HG02943 (cell line): ENCODE measurements at regions not wholly inside any gene's neighbourhood (a gene's known extent, or its start where the extent isn't known, plus 50 kb on each side); places are given as distances from the start of the nearest gene placed in this dataset.

ENCODE experiments used
- ATAC-seq: cut with Tn5 transposase; IDR thresholded peaks from one replicate; pipeline ENCODE4 v1.9.1; 2021; ENCODE audit warnings: mild to moderate bottlenecking, low read depth, moderate library complexity; ENCODE audit not compliant: unreplicated experiment

DNA sequence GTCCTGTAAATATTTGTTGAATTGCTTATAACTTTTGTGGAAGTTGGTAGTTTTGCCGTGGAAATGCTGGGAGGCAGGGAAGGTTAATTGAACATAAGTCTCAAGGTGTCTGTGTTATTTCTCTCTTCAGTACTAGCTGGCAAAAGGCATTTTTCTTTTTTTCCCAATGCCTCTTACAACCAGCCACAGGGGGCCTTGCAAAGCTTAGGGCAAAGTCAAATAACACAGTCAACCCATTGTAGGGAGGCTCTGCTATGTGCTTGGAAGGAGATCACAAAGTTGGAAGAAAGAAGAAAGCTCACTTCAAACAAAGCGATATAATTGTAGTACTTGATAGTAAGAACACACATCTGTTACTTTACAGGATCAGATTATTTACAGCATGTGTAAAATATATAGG lies 802.6 kb downstream of the PDHA2 start:
- ATAC-seq, result no peak

DNA sequence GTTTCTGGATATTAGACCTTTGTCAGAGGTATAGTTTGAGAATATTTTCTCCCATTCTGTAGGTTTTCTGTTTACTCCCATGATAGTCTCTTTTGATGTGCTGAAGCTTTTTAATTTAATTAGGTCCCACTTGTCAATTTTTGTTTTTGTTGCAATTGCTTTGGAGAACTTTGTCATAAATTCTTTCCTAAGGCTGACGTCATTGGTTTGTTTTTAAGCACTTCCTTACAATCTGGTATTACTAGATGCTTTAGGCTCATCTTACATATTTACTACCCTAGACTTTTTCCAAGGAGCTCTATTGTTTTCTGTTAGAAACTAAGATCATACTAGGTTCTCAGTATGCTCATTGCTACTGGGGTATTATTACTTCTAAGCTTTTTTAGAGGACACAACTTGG lies 806.3 kb downstream of the PDHA2 start:
- ATAC-seq, result no peak

DNA sequence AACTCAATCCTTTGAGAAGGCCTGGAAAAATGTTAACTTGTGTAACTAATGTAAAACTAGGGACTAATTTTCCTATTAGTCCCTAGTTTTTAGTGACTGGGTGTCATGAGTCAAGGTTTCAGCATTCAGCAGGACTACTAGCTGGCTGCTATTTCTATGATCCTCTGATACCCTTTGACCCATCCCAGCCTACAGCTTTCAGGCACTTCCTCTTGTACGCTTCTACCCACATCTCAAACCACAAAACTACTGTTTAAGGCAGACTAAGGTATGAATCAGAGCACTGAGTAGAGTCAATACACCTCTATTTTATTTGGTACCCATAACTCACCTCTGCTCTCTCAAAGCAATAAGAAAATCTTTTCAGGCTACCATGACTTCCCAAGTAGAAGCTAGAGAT lies 809.6 kb downstream of the PDHA2 start:
- no peak for ATAC-seq

DNA sequence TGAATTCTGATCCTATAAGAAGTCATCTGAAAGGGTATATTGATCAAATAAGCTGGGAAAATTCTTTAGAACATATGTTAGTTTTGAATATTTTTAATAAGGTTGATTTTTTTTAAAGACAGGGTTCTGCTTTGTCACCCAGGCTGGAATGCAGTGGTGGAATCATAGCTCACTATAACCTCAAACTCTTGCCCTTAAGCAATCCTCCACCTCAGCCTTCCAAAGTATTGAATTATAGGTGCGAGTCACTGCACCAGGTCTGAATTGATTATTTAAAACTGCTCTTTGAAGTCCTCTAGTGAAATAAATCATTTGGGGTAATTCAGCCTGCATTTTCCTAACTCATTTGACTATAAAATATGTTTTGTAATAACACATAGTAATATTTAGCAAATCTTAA lies 812.3 kb downstream of the PDHA2 start:
- no peak for ATAC-seq

DNA sequence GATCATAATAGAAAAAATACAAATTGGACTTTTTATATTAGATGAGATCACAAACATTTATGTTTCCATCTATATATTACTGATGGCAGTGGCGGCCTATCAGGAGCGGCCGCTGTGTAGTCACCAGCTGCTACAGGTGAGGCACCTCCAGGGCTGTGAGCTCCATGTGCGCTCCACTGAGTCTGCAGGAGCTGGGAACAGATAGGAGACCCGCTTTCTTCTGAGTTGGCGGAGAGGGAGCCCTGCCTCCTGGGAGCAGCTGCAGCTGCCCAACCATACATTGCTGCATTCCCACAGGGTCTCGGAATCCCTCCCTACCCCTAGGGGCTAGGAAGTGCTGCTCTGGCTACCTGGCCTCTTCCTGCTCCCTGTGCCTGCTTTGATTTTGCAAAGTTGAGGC lies 812.9 kb downstream of the PDHA2 start:
- ATAC-seq, result no peak

DNA sequence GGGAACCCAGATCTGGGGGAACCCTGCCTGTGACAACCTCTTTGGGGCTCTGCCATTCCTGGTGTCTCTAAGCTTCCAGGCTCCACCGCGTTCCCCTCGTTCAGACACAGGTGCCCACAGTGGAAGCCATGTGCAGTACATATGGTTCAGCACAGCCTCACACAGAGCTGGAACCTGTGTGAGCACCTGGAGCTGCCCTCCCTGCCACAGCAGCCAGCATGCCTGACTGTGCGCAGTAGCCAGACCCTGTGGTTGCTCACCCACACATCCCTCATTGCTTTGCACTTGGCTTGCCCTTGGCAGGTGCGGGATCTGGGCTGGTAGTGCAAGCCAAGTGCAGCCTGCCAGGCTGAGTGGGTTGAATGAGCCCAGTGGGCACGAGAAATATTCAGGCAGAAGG lies 814.2 kb downstream of the PDHA2 start:
- no peak for ATAC-seq

DNA sequence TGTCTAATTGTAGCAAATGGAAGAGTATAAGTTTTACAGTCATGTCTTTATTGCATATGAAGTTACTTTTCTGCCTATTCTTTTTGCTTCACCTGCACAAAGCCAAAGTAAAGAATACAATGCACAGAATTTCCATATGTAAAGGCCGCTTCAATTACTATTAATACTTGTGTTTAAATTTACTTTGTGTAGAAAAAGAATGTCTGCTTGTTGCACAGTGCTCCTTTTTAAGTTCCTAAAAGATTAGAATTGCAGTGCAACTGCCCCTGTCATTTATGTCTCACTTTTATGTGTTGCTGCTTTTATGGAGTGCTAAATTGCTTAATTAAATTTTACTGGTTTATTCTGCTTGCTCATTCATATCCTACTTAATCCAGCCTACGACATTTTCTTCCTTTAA lies 830.5 kb downstream of the PDHA2 start:
- ATAC-seq, result no peak

DNA sequence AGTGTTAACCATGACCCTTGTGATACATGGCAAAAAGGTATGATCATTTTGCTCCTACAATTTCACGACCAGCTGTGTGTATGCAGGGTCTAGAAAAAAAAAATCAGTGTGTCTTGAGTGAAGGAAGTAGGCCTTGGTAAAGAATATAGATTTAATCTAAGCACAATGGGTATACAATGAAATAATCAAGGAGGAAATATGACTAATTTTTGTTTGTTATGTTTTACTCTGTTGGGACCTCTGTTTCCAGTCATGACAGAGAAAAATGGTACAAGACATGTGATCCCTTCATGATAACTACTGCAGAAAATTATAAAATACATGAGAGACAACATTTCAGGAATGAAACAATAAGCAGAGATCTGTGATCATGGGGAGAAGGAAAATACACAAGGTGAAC lies 835.5 kb downstream of the PDHA2 start:
- ATAC-seq, result no peak

DNA sequence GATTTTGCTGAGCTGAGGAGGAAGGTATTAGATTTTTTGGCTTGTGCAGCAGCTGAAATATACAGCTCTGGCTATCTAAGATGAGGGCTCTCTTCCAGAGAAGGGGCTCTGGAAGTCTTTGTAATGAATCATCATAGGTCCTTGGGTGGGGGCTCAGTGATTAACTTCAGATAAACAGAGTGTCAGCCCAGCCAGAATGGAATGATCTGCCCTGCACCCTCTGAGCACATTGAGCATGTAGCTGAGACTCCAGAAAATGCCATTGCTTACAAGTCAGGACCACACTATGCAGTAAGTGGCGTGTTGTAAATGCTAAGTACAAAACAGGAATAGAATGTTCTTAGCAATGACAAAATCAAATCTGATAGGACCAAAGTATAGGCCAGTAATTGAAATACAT lies 836.0 kb downstream of the PDHA2 start:
- ATAC-seq, result no peak

DNA sequence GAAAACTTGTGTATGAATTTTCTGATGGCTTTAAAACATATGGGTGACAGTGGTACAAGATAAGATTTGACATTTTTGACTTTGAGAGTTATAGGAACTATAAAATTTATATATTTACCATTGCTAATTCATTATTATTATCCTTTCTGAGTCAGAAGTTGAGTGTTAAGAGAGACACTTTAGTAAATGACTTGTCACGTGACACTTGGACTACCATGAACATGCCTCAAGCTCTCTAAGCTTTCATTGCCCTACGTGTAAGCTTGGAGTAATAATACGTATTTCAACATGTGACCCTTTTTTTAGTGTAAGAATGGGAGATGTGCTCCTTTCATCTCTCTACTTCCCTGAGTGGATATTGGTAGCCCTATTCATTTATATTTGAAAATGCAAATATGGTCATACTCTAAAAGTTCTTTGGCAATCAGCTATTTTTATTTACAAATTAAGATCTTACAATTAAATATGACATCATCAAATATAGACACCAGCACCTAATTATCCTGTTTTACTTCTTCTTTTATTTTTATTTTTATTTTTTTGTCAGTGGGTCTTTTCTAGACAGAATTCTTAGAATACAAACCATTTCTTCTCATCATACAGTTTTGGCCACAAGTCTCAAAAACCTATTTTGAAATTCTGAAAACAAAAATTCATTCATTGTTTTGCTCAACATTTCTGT lies 837.0 kb downstream of the PDHA2 start:
- ATAC-seq, result no peak

DNA sequence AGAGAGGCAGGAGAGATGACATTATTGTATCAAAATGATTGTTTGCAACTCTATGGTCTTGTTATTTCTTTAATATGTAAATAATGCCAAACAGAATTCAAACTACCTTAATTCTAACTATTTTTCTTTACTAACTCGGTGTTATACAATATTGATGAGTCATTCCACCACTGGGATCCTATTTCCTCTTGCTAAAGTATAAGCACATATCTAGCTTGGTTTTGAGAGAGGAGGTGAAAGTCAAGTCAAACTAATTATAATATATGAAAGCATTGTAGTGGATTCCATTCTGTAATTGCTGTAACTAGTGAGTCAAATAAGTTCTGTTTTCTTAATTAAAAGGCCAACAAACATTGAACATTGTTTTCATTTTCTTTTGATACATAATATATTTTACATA lies 837.6 kb downstream of the PDHA2 start:
- no peak for ATAC-seq

DNA sequence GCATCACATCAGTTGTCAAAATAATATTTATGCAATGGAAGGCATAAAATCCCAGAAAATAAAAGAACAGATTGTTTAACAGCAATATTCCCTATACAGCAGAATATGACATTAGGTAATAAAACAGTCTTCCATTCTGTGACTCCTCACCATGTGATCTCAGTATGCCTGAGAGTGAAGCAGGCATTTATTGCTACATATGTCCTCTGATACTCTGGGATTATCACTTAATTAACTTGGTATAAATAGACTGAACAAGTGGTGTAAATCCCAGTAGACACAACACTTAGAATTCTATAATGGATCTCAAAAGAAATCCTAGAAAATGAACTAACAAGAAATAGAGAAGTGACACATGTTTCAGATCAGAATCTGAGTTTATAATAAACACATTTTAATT lies 841.3 kb downstream of the PDHA2 start:
- ATAC-seq, result no peak

DNA sequence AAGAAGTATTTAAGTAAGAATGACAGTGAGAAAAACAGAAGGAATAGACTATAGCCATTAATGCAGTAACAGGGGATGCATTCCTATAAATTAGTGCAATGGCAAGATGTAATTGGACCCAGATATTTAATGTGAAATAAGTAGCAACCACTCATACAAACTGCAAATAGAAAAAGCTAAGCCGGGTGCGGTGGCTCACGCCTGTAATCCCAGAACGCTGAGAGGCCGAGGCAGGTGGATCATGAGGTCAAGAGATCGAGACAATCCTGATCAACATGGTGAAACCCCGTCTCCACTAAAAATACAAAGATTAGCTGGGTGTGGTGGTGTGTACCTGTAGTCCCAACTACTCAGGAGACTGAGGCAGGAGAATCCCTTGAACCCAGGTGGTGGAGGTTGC lies 845.8 kb downstream of the PDHA2 start:
- ATAC-seq, result no peak

DNA sequence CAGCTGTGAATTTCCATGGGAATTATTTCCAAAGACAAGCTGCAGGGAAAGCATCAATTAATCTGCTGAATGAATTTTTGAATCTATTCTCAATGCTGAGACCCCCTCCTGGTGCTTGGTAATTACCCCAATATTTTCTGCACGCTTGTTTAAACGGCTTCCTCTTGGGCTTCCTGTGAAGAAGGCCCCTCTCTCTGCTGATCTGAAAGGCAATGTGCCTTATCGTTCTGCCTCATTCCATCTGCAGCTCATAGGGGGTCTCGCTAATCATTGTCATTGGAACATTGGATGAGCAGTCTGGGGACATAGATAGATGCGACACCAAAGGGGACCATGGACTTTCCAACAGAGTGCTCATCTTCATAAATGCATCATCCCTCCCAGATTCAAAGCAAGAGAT lies 851.6 kb downstream of the PDHA2 start:
- ATAC-seq, result no peak

DNA sequence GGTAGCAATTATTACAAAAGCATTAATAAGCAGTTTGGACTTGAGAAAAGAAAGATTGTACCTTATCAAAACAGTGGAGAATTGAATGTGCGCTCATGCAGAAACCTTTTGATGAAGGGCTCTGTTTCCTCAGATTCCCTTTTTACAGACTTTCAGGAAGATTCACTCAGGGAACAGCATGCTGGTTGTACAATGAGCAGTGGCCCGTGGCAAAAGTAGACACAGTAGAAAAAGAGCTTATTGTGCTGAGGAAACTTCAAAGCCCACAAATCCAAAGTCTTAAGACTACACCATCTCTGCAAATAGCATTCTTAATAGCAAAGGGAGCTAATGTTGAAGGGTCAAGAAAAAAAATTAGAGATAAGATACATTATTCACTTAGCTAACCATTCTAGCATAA lies 858.9 kb downstream of the PDHA2 start:
- no peak for ATAC-seq

DNA sequence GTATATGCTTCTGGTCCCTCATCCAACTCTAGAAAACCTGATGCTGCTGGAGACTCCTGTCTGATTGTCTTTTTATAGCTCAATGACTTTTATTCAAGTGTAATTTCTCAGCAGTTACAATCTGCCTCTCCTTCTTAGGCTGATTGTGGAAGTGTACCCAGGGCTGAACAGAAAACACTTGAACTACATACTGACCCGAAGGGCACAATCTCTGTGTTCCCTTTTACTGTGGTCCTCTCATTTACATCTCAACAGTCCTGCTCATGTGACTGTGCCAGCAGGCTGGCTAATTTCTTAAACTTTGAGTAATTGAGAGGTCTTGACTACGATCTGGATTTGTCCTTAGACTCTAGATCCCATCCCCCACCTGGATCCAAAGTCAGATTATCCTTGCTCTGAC lies 863.4 kb downstream of the PDHA2 start:
- no peak for ATAC-seq

DNA sequence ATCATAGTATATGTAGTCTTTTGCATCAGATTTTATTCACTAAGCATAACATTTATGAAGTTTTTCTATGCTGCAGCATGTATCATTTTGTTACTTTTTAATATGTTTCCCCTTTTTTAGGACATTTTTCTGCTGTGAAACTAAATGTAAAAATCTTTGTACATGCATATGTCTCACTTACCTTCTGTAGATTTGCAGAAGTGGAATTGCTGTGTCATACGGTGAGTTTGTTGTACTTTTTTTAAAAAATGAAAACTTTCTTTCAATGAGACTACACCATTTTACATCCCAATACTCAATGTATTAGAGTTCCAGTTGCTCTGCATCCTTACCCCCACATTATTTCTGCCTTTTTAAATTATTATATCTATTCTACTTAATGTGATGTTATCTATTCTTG lies 868.9 kb downstream of the PDHA2 start:
- ATAC-seq, result no peak

DNA sequence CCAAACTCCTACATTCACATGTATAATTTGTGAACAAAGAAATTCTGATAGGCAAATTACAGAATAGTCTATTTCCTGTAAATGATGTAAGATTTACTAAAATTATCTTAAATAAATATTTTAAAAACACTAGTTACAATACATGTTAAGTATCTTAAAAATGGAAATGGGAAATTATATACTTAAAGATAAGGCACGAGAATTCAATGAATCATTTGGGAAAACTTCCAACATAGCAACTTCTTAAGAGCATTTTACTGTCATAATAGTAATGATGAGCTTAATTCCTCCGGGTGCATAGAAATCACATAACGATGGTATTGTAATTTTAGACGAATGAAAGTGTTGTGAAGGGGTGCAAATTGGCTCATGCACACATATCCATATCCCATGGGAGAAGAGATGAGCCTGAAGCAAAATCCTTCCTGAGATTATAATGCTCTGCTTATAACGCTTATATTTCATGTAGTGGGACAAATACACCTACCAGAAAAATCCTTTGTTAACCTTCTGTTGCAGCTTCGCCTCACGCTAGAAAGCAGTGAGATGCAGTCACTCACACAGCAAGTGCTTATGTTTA lies 873.5 kb downstream of the PDHA2 start:
- ATAC-seq, result no peak

DNA sequence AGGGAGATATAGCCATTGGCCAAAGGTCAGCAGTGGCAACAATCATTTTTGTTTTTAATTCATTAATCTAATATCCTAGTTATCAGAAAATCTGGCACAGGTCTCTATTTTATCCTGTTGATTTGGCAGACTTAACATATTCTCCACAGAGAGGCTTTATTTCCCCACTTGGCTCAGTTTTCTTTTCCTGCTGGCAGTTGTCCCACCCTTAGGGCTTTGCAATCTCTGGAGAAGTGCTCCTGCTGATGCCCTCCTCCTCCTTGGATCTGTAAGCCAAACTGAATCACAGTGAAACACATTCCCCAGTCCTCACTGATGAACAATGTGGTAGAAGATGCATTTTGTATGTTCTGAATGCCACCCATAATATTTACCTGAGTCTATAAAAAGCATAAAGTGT lies 889.7 kb downstream of the PDHA2 start:
- ATAC-seq, result no peak

DNA sequence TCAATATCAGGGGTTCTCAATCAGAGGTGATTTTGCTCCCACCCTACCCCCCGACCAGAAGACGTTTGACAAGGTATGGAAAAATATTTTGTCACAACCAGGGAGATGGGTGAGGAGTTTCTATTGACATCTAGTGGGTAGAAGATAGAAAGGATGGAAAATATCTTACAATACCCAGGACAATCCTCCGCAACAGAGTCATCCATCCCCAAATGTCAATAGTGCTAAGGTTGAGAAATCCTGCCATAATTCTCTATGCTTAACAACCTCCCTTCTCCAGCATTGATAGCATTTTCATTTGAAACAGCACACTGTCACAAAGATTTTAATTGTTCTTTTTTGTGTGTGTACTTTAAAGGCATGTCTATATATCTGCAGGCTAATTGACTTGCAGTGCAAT lies 890.5 kb downstream of the PDHA2 start:
- ATAC-seq, result no peak

DNA sequence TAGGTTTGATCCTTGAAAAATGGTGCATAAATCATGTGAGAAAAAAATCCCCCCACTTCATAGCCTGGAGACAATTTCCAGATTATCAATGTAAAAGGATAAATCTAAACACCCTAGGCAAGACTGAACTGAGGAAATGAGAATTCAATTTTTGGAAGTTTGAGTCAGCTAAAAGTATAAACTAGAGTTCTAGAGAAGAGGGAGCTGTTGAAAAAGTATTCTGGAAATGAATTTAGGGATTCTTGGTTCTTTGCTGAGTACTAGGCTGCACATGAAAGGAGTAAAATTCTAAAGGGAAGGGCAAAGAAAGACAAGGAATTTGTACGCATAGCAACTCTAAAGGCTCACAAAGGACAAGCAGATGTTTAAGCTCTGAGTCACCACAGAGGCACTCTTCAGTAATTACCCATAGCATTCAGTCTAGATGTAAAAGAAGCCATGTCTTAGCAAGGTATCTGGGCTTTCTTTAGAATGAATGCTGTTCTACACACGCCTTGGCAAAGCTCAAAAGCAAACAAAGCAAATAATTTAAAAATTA lies 896.5 kb downstream of the PDHA2 start:
- no peak for ATAC-seq

DNA sequence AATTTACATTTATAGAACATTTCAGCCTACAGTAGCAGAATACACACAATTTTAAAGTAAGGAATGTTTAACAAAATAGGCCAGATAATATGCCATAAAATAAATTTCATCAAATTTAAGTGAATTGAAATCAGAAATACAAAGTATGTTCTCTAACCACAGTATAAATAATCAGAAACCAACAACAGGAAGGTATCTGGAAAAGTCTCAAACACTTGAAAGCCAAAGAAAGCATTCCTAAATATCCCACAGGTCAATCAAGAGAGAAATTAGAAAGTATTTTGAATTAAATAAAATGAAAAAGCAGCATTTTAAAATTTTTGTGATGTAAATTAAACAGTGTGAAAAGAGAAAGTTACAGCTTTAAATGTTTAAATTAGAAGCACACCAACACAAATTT lies 899.2 kb downstream of the PDHA2 start:
- ATAC-seq, result no peak
